Mucosa of rectum (tissue), 2 donors: ENCODE measurements at regions not wholly inside any gene's neighbourhood (a gene's known extent, or its start where the extent isn't known, plus 50 kb on each side); places are given as distances from the start of the nearest gene placed in this dataset.
A peak's percentile ranks its signal among the peaks of the same experiment; 100 is the strongest.

Source experiments
- H3K27ac ChIP-seq, 2 donors: one replicate each; pipeline ENCODE4 v1.7.0; 2013; ENCODE audit warnings: inconsistent platforms in 2 of 2, low read depth in 2 of 2, low read length in 2 of 2
- H3K27me3 ChIP-seq, 2 donors: one replicate each; pipeline ENCODE4 v1.7.0; 2013; ENCODE audit warnings: low read length in 2 of 2; ENCODE audit not compliant: control insufficient read depth in 2 of 2, insufficient read depth in 2 of 2
- H3K36me3 ChIP-seq, 2 donors: one replicate each; pipeline ENCODE4 v1.7.0; 2013; ENCODE audit warnings: low read length in 2 of 2; ENCODE audit not compliant: control insufficient read depth in 2 of 2, insufficient read depth in 2 of 2
- H3K4me1 ChIP-seq, 2 donors: one replicate each; pipeline ENCODE4 v1.7.0; 2013; ENCODE audit warnings: low read length in 2 of 2, mild to moderate bottlenecking in 1 of 2; ENCODE audit not compliant: control insufficient read depth in 2 of 2, insufficient read depth in 2 of 2
- H3K4me3 ChIP-seq, 2 donors: one replicate each; pipeline ENCODE4 v1.7.0; 2013; ENCODE audit warnings: low read length in 2 of 2
- H3K9ac ChIP-seq, 2 donors: one replicate each; pipeline ENCODE4 v1.7.0; 2013; ENCODE audit warnings: low read length in 2 of 2, low read depth in 1 of 2, mild to moderate bottlenecking in 1 of 2
- H3K9me3 ChIP-seq, 2 donors: one replicate each; pipeline ENCODE4 v1.7.0; 2013; ENCODE audit warnings: low read length in 2 of 2; ENCODE audit not compliant: control insufficient read depth in 2 of 2
- donor health status: healthy.
- donor health status: Normal muscosa, but diverticular disease.

DNA sequence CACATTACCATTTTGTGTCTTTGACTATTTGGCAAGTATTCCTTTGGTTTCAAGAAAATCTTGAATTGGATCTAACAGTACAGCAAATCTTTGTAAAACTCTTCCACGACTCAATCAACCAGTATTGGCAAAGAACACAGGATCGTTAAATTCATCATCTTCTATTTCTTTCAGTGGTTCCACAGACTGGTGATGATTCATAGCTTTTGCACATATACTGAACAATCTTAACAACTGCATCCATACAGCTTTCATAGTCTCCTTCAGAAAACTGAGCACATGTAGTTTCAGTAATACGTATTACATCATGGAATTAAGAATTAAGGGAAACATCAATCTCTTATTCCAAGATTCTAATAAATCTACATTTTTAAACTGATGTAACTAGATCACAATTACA lies 91.6 kb upstream of the LIPC start:
- H3K4me3 ChIP-seq = no peak overlapping the region
- H3K27me3 ChIP-seq = no peaks in the 10 kb centered on the region
- H3K27ac ChIP-seq = no peak overlapping the region
- no peaks in the 10 kb centered on the region for H3K9me3 ChIP-seq
- no peaks in the 10 kb centered on the region for H3K4me1 ChIP-seq
- H3K36me3 ChIP-seq = no peaks in the 10 kb centered on the region
- H3K9ac ChIP-seq = no peak overlapping the region

DNA sequence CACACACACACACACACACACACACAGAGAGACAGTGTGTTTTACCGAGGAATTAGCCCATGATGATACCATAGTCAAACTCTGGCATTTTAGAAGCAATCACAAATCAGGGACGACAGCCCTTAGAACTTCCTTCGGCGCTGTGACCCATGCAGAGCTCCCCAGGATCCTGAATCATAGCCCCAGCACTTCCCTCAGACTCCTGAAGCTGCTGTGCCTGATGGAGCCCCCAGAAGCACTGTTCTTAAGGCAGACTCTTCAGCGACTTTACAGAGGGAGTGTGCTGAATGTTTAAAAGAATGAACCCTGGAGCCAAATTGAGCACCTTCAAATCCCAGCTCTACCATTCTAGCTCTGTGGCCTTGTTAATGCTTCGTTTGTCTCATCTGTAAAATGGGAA lies 89.3 kb upstream of the LIPC start:
- Histone ChIP-seq H3K27me3 (no peaks in the 10 kb centered on the region), H3K4me3 (no peak overlapping the region), H3K9me3 (no peaks in the 10 kb centered on the region)

GRCh38 chr15:58344213-58345070 lies 87.3 kb upstream of the LIPC start:
- Histone ChIP-seq H3K4me1 (no peaks in the 10 kb centered on the region), H3K9ac (no peak overlapping the region), H3K36me3 (no peaks in the 10 kb centered on the region), H3K9me3 (no peaks in the 10 kb centered on the region), H3K4me3 (no peak overlapping the region), H3K27me3 (no peaks in the 10 kb centered on the region), H3K27ac (no peak overlapping the region)

More for the DNA sequence above, 89.3 kb upstream of the LIPC start:
- no peaks in the 10 kb centered on the region for H3K4me1 ChIP-seq
- H3K9ac ChIP-seq = no peak overlapping the region
- H3K27ac ChIP-seq = no peak overlapping the region
- no peaks in the 10 kb centered on the region for H3K36me3 ChIP-seq

DNA sequence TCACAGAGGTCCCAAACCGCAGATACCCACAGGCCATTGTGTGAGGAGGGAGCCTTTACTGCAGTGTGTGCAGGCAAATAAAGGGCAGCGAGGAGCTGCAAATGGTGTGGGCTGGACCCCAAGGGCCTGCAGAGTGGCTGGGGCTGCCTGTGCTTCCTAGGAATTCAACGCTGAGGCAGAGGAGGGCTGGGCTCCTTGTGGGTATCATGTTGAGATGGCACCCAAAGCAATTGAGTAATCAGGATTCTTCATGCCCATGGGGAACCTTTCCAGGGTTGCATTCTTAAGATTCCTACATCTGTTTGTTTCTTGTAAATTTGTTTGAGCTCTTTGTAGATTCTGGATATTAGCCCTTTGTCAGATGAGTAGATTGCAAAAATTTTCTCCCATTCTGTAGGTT lies 85.4 kb upstream of the LIPC start:
- Histone ChIP-seq H3K9me3 (no peaks in the 10 kb centered on the region), H3K9ac (no peak overlapping the region), H3K27ac (no peak overlapping the region), H3K4me1 (no peaks in the 10 kb centered on the region), H3K4me3 (no peak overlapping the region), H3K27me3 (no peaks in the 10 kb centered on the region), H3K36me3 (no peaks in the 10 kb centered on the region)

DNA sequence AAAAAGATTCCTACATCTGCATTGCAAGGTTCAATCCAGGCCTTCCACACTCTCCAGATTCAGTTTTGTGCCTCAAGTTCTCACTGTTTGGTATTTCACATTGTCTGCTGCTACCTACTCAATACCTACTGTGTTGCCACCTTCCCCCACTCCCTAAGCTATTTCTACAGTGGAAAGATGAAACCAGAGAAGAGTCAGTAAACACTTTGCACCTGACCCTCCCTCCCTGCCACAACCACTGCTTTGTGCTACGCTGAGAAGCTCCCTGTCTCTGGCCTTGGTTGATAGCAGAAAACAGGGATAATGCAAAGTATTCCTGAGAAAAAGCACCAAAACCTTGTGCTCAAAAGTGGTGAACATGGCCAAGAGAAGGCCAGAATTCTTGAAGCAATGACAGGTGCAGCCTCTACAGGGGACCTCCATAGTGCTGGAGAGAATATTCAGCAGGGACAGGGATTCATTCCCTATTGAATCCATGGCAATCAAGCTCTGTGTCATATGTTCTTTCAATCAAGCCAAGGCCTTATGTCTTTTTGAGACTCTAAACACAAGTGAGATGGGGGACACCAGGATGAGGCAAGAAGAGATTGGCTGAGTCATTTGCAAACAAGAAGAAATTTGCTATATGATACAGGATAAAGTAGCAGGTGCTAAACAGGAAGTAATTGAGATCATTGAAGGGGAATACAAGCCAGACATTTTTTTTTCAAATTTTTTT lies 83.5 kb upstream of the LIPC start:
- Histone ChIP-seq H3K27me3 (no peaks in the 10 kb centered on the region), H3K9me3 (no peaks in the 10 kb centered on the region), H3K36me3 (no peaks in the 10 kb centered on the region), H3K4me1 (no peaks in the 10 kb centered on the region), H3K4me3 (no peak overlapping the region), H3K27ac (no peak overlapping the region), H3K9ac (no peak overlapping the region)

GRCh38 chr15:58352026-58352929 lies 79.5 kb upstream of the LIPC start:
- no peaks in the 10 kb centered on the region for H3K4me1 ChIP-seq
- no peaks in the 10 kb centered on the region for H3K9me3 ChIP-seq
- no peaks in the 10 kb centered on the region for H3K36me3 ChIP-seq

GRCh38 chr15:58355382-58355971 lies 76.3 kb upstream of the LIPC start:
- Histone ChIP-seq H3K27me3 (no peaks in the 10 kb centered on the region), H3K36me3 (no peaks in the 10 kb centered on the region), H3K4me1 (no peaks in the 10 kb centered on the region), H3K4me3 (no peak overlapping the region), H3K9me3 (no peaks in the 10 kb centered on the region), H3K9ac (no peak overlapping the region), H3K27ac (no peak overlapping the region)

More at GRCh38 chr15:58352026-58352929, 79.5 kb upstream of the LIPC start:
- H3K4me3 ChIP-seq = no peak overlapping the region
- no peaks in the 10 kb centered on the region for H3K27me3 ChIP-seq
- no peak overlapping the region for H3K27ac ChIP-seq
- no peak overlapping the region for H3K9ac ChIP-seq

- no peaks in the 10 kb centered on the region for H3K4me1 ChIP-seq
- H3K9me3 ChIP-seq = no peaks in the 10 kb centered on the region
- no peak overlapping the region for H3K4me3 ChIP-seq
- H3K27ac ChIP-seq = no peak overlapping the region
- no peaks in the 10 kb centered on the region for H3K36me3 ChIP-seq
- H3K27me3 ChIP-seq = no peaks in the 10 kb centered on the region
- H3K9ac ChIP-seq = no peak overlapping the region
Observed at GRCh38 chr15:58355973-58356372, 75.8 kb upstream of the LIPC start.

DNA sequence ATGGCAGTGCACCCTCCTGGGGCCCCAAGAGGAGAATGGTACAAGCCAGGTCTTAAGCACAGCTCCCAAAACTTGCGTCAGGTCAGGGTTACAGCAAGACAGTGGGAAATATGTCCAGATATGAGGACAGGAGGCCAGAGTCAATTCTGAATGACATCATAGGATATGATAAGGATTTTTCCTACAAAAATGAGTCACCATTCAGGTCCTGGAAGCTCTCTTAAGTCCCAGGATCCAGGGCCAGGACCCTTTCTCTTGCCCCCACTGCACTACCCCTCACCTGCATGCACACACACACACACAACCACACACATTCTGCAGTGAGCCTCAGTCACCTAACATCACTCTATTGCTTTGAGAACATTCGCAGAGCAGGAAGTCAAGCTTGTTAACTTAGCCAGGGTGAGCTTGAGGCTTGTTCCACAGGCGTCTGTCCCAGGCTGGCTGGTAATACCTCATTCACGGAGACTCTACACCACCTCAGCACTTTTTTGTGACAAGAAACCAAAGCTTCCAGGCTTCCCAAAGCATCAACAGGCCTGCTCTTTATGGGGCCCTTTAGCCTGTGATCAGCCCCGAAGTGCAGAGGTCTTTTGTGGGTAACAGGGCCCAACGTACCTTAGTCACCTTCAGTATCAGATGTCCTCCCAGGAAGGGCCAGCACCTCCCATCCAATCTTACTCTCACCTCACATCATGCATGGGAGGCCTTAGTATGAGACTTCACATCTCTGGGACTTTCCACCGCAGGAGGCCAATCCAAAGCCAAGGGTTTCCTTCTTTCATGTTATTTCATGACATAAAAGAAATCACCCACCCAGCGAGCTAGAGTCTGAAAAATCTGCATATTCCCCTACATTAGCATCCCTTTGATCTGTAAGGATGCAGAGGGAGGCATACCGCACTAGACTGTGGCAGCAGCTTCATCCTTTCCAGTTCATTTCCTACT lies 74.0 kb upstream of the LIPC start:
- H3K36me3 ChIP-seq = no peaks in the 10 kb centered on the region
- no peaks in the 10 kb centered on the region for H3K9me3 ChIP-seq
- no peaks in the 10 kb centered on the region for H3K4me1 ChIP-seq
- H3K4me3 ChIP-seq = no peak overlapping the region
- H3K9ac ChIP-seq = peak overlapping the region in 1 of 2 donors; percentile 8
- no peak overlapping the region for H3K27ac ChIP-seq
- no peaks in the 10 kb centered on the region for H3K27me3 ChIP-seq
